Tongue (tissue), 1 donor: ENCODE measurements at regions not wholly inside any gene's neighbourhood (a gene's known extent, or its start where the extent isn't known, plus 50 kb on each side); places are given as distances from the start of the nearest gene placed in this dataset.

ENCODE experiments used
- DNase-seq: peaks from one replicate; pipeline ENCODE4 v3.0.0-alpha.2; 2015

DNA sequence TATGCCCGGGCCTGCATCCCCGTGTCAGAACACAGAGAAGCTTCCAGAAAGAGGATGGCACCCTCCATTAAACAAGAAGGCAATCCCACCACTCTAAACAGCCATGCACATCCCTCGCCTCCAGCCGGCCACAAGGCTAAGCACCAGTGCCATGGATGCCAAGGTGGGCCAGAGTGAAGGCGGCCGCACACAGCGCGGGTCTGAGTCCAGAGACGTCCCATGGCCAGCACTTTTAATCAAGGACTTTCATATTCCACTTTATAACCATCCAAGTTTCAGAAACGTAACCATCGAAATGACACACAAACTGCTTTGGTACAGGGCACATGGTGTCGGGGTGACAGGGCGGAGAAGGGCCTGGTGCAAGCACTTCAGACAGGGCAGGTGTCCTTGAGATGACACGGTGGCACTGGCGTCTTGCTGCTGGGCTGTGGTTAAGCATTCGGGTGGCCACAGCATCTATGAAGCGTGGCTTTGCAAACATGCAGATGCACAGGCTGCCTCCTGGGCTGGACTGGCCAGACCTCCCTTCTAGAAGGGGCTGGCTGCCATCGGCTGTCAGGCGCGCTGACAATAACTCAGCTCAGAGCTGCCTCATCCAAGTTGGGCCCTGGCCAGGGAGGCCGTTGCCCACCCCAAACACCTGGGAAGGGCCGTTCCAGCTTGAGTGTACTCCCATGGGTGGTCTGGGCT is 117.2 kb downstream of the RFLNA start:
- no peak for DNase-seq

- no peak for DNase-seq
Observed at GRCh38 chr12:124411281-124411878, 116.5 kb downstream of the RFLNA start.

DNA sequence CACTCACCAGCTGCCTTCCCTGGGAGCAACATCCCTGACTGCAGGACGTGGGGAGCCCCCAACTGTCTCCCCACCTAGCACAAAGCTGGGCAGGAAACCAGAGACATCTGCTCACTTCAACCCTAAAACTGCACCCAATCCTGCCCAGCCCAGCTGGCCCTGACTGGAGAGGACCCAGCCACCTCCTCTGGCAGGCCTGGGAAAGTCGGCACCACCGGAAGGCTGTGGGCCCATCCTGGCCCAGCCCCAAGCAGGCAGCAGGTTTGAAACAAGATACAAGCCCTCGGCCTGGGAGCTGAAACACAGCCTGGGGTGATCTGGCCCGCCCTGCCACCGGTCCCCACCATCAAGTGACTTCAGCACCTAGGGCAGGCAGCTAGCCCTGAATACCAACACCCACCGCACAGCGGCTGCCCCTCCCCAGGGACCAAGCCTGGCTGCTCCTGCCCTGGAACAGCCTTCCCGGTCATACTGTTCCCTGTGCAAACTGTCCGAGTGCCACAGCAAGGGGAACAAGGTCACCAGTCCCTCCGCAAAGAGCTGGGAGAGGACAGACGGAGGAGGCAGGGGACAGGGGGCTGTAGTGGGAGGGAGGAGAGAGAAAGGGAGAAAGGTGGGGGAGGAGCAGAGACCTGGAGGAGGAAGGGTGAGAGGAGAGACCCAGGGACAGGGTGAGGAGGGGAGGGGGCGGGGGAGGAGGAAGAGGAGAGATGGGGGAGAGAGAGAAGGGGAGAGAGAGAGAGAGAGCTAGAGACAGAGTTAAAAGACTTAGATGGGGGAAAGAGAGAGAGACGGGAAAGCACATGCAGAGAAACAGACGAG is 115.7 kb downstream of the RFLNA start:
- DNase-seq = peak; percentile 80

DNA sequence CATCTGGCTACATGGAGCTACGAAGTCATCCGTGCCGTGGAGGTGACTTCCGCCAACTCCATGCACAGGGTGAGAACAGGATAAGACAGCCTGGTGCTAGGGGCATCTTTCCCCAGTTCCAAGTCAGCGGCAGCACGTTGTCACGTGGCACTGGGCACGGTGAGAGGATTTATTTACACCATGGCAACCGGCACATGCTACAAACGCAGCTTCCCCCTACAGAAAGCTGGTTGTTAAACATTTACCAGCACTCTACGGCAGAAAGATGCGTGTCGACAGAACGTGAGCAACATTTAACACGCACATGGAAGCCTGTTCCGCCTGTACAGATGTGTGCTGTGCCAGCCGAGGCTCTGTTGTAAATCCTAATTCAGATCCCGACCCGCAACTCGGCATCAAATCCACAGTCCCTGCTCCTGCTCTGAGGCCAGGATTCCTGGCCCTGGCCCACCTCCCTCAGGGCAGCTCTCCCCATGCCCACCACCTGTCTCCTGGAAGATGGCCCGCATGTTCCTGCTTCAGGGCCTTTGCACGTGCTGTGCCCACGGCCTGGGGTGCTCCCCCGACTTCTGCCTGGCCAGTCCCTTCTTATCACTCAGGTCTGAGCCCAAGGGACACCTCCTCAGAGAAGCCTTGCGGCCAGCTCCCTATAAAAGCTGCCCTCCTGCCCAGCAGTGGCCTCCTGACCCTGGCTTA is 114.1 kb downstream of the RFLNA start:
- DNase-seq = no peak

DNA sequence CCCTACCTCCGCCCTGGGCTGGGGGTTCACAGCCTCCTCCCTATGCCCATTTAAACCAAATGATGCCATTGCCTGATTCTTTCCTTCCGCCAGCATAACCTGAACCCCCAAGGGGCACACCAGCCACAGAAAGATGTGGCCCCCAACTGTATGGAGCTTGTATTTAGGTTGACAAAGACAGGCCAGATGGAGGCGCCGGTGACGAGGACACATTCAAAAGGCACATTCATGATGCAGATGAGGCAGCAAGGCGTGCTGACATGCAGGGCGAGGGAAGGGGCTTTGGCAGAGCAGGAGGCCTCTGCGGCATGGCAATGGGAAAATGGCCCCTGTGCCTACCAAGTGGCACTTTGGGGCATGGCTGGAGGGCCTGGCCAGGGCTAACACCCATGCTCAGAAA is 112.2 kb downstream of the RFLNA start:
- DNase-seq = no peak

DNA sequence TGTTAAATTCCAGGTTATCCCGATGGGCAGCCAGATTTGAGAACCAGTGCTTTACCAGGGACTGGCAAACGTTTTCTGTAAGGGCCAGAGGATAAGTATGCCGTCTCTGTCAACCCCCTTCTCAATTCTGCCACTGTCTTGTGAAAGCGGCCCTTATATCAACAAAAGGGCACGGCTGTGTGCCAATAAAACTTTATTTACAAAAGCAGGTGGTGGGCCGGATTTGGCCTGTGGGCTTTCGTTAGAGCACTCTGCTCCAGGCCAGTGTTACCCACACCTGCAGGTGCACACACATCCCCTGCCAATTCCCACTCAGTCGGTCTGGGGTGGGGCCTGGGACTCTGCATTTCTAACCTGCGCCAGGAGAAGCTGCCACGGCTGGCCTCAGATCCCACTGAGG is 111.2 kb downstream of the RFLNA start:
- no peak for DNase-seq

DNA sequence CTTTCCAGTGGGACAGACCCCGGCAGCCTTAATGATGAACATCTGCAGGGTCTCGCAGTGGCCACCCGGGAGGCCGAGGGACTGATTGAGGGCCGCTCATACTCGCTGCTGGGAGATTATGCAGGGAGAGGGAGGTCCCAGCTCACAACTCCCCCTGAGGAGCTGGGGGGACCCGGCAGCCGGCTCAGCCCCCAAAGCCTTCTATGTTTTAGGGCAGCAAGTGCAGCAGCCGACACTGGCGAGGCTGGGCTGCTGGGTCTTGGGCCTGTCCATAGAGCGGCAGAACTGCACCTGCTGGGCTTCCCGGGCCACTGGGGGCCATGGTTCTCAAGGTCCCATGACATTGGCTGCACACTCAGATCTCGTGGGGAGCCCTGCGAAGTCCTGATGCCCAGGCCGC is 110.7 kb downstream of the RFLNA start:
- DNase-seq = no peak

DNA sequence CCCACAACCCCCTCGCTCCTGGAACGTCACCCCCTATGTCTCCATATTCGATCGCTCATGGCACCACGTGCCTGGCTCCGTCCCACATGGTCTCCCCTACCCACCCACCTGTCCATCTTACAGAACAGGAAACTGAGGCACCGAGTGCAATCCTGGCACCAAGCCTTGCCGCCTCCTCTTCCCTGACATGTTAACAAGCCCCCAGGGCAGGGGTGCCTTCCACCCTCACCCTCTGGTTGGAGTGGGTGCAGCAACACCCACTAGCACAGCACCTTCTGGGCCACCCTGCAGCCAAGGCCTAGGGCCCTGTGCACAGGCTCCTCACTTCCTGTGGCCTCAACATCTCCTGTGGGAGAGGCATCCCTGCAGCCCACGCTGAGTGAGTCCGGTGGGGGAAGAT is 110.3 kb downstream of the RFLNA start:
- no peak for DNase-seq

- no peak for DNase-seq
Observed at GRCh38 chr12:124404162-124404784, 109.4 kb downstream of the RFLNA start.

DNA sequence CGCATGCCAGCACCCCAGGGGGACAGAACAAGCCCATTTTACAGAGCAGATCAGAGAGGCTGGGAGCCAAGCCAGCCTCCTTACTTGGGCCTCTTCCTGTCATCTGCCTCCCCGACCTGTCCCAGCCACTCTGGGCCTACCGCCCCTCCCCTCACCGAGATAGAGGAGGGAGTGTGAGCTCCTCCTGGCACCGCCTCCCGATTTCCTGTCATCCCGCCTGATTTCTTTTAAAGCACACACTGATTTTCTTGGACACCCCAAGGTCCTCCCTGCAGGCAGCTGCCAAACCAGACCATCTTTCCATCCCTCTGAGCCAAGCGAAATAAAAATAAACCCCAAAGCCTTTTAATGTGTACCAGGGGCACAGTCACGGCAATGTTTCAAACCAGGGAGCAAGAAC is 108.4 kb downstream of the RFLNA start:
- DNase-seq = no peak

DNA sequence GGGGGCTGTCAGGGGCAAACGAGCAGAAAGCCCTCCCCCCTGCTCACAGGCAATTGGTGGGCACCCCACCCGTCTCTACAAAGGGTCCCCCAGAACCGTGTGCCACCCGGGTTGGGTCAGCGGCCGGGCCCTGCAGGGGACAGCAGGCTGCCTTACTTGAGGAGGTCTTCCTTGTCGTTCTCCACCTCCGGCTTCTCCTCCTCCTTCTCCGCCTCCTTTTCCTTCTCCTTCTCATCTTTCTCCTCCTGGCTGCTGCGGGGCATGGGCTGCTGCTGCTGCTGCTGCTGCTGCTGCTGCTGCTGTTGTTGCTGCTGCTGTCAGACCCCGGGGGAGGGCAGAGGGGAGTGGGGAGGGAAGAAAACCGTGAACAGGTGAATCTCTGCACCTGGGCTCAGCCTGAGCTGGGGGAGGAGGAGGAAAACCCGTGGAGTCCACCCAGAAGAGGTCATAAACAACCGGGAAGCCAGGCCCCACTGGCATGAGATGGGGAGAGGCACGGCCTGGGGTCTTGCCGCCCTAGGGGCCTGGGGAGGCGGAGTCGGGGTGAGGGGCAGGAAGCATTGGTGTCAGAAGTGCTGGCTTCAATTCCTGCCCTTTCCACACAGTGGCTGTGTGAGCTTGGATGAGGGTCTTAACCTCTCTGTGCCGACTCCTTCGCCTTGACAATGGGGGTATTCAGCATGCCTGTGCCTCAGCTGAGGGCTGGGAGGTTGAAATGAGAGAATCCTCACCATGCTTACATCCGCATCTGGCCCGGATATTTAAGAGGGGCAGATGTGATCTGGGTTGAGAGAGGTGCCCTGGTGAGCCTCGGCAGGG is 107.6 kb downstream of the RFLNA start:
- no peak for DNase-seq

- no peak for DNase-seq
Observed at GRCh38 chr12:124401704-124402221, 106.9 kb downstream of the RFLNA start.

- no peak for DNase-seq
Observed at GRCh38 chr12:124400124-124400523, 105.2 kb downstream of the RFLNA start.

- DNase-seq = peak; percentile 61
Observed at GRCh38 chr12:124399622-124400021, 104.7 kb downstream of the RFLNA start.

- no peak for DNase-seq
Observed at GRCh38 chr12:124398578-124399227, 103.8 kb downstream of the RFLNA start.

- DNase-seq = peak; percentile 63
Observed at GRCh38 chr12:124397807-124398577, 103.1 kb downstream of the RFLNA start.

- no peak for DNase-seq
Observed at GRCh38 chr12:124397399-124397679, 102.4 kb downstream of the RFLNA start.

DNA sequence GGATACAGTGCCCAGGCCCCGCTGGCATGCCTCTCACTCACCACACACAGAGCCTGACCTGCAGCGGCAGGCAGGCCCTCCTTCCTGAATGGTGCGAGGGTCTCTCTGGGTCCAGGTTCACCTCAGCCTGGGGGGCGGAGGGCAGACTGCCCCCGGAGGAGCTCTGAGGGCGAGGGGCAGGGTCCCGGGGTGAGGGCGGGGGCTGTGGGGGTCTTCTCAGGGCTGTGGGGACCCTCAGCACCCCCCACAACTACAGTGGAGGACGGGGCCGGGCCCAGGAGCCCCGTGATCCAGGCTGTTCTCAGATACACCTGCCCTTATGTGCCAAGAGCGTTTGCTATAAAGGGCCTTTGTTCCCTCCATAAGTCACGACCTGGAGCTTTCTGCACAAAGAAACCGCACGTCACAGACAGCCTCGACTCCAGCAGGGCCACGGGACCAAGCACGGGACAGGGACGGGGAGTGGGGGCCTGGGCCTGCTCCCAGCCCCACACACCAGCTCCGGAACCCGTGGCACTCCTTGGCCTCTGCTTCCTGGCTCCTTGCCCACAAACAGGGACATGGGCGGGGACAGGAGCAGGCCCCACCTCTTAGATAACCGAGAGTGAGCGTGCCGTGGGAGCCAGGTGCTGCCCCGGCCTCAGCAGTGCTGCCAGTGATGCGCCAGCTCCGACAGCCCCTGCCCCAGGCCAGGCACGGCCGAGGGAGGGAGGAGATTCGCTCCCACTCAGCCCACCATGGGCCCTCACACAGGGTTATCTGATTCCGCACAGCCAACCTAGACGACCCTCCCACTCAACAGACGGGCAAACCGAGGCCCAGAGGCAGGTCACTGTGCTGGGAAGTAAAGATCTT is 101.9 kb downstream of the RFLNA start:
- DNase-seq = no peak

DNA sequence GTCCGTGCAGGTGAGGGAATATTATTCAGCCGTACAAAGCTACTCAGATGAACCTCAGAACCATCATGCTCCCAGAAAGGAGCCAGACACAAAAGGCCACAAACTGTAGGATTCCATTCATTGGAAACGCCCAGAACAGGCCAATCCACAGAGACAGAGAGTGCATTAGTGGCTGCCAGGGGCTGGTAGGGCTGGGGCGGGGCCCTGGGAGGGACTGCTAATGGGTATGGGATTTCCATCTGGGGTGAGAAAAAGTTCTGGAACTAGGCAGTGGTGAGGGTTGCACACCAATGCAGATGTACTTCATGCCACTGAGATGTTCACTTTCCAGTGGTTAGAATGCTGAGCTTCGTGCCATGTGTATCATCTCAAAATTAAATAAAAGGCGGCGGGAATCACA is 101.1 kb downstream of the RFLNA start:
- DNase-seq = peak; percentile 72
